Endothelial cell of umbilical vein (primary cell): ENCODE measurements at regions not wholly inside any gene's neighbourhood (a gene's known extent, or its start where the extent isn't known, plus 50 kb on each side); places are given as distances from the start of the nearest gene placed in this dataset.

Source experiments
- BruUV-seq: library from RNA; stranded (reverse); fragments of 400-500 nt; replicated peaks from 2 replicates; lab custom pipeline; 2021; lab: Mats Ljungman, UMichigan
- CTCF ChIA-PET: fragments of 300-600, 350-600 bp; sonication (Branson Sonifier 250); formaldehyde crosslinking; loops from one replicate; lab custom pipeline; 2021; ENCODE audit warnings: antibody characterized with exemption, inconsistent platforms; lab: Charles Lee
- POLR2A ChIA-PET: fragments of 300-600, 350-600 bp; sonication (Branson Sonifier 250); formaldehyde crosslinking; loops from one replicate; lab custom pipeline; 2021; ENCODE audit warnings: antibody characterized with exemption, inconsistent platforms; lab: Charles Lee
- DNase-seq: peaks from one replicate; pipeline ENCODE4 v3.0.0-alpha.2; 2011; ENCODE audit warnings: low read depth, low spot score
- FAIRE-seq: peaks from 2 replicates; lab custom pipeline; 2011; peaks lifted over from hg19 to GRCh38; lab: Jason Lieb, UNC
- H2AFZ ChIP-seq: 2 replicates; pipeline ENCODE4 v1.6.0; 2012; ENCODE audit warnings: low read depth, low read length, control low read depth, inconsistent platforms
- H3K27ac ChIP-seq: 2 replicates; pipeline ENCODE4 v1.5.1; 2011; ENCODE audit warnings: low read depth, mild to moderate bottlenecking, control low read depth, low read length, moderate library complexity; ENCODE audit not compliant: insufficient read depth
- H3K27me3 ChIP-seq, 2 experiments: 2 replicates each; pipeline versions ENCODE4 v1.6.0 to v1.6.1; 2011; ENCODE audit warnings: low read length in 2 of 2, mixed read lengths in 1 of 2; ENCODE audit not compliant: control insufficient read depth in 2 of 2, insufficient read depth in 2 of 2
- H3K36me3 ChIP-seq, 2 experiments: 2 replicates in 1 of 2; 3 replicates in 1 of 2; pipeline ENCODE4 v1.5.1; 2011; ENCODE audit warnings: low read length in 2 of 2, mild to moderate bottlenecking in 1 of 2, moderate library complexity in 1 of 2; ENCODE audit not compliant: control insufficient read depth in 2 of 2, insufficient read depth in 2 of 2; ENCODE audit errors: extremely low read depth in 1 of 2
- H3K4me1 ChIP-seq: 3 replicates; pipeline ENCODE4 v1.5.1; 2011; ENCODE audit warnings: mild to moderate bottlenecking, low read length; ENCODE audit not compliant: control insufficient read depth, insufficient read depth; ENCODE audit errors: extremely low read depth
- H3K4me2 ChIP-seq: 2 replicates; pipeline ENCODE4 v1.6.1; 2011; ENCODE audit warnings: low read length, control low read depth, mixed read lengths; ENCODE audit not compliant: insufficient read depth
- H3K4me3 ChIP-seq, 3 experiments: fragments of 200-600 bp in 1 of 3; sonication (generic), shearing (Covaris generic) in 1 of 3; replicated peaks in 1 of 3; 2 replicates each; pipeline ENCODE4 v1.5.1; 2011 to 2016; ENCODE audit warnings: control low read depth in 3 of 3, low read length in 3 of 3, mild to moderate bottlenecking in 2 of 3, inconsistent platforms in 1 of 3, low read depth in 1 of 3, moderate library complexity in 1 of 3; ENCODE audit not compliant: insufficient read depth in 1 of 3
- H3K79me2 ChIP-seq: 2 replicates; pipeline ENCODE4 v1.6.0; 2012; ENCODE audit warnings: low read length, inconsistent platforms; ENCODE audit not compliant: control insufficient read depth, insufficient read depth
- H3K9ac ChIP-seq: replicated peaks from 2 replicates; pipeline ENCODE3; 2011; ENCODE audit warnings: low read length, control low read depth; ENCODE audit not compliant: insufficient read depth; ENCODE audit errors: extremely low read depth
- H3K9me1 ChIP-seq: replicated peaks from 3 replicates; pipeline ENCODE4 v1.6.0; 2011; ENCODE audit warnings: mild to moderate bottlenecking, low read length; ENCODE audit not compliant: control insufficient read depth, insufficient read depth; ENCODE audit errors: extremely low read depth
- H3K9me3 ChIP-seq: replicated peaks from 2 replicates; pipeline ENCODE4 v1.5.1; 2012; ENCODE audit warnings: low read length, inconsistent platforms; ENCODE audit not compliant: control insufficient read depth, insufficient read depth
- H4K20me1 ChIP-seq: replicated peaks from 2 replicates; pipeline ENCODE3; 2011; ENCODE audit warnings: mild to moderate bottlenecking, low read length; ENCODE audit not compliant: control insufficient read depth, insufficient read depth; ENCODE audit errors: extremely low read depth
- EZH2 ChIP-seq: IDR thresholded peaks from 2 replicates; pipeline ENCODE4 v1.6.1; 2012; ENCODE audit warnings: borderline replicate concordance, low read depth, mild to moderate bottlenecking, moderate library complexity, low read length, inconsistent platforms; ENCODE audit not compliant: severe bottlenecking
- FOS ChIP-seq: IDR thresholded peaks from 2 replicates; pipeline ENCODE4 v1.6.1; 2011; ENCODE audit warnings: mild to moderate bottlenecking, low read length, moderate library complexity, borderline replicate concordance; ENCODE audit not compliant: insufficient read depth
- GATA2 ChIP-seq: IDR thresholded peaks from 2 replicates; pipeline ENCODE4 v1.7.0; 2011; ENCODE audit warnings: low read depth, mild to moderate bottlenecking, moderate library complexity, mixed read lengths, low read length; ENCODE audit not compliant: insufficient read length, insufficient read depth
- JUN ChIP-seq: IDR thresholded peaks from 2 replicates; pipeline ENCODE4 v1.6.1; 2011; ENCODE audit warnings: borderline replicate concordance, low read depth; ENCODE audit not compliant: insufficient read length, insufficient read depth
- MAX ChIP-seq: IDR thresholded peaks from 2 replicates; pipeline ENCODE4 v1.6.1; 2011; ENCODE audit not compliant: insufficient read depth, insufficient read length
- MYC ChIP-seq: IDR thresholded peaks from one replicate; pipeline ENCODE4 v1.6.1; 2011; ENCODE audit warnings: mild to moderate bottlenecking, low read depth, low read length
- POLR2A ChIP-seq: IDR thresholded peaks from 2 replicates; pipeline ENCODE4 v1.6.1; 2012; ENCODE audit warnings: low read depth, mild to moderate bottlenecking, control low read depth, low read length
- POLR2AphosphoS5 ChIP-seq: IDR thresholded peaks from 2 replicates; pipeline ENCODE4 v1.6.1; 2012; ENCODE audit warnings: low read depth, mild to moderate bottlenecking, control low read depth, low read length, moderate library complexity; ENCODE audit not compliant: insufficient read depth
- dilution Hi-C: fragments of 300-500 bp; cut with MboI; formaldehyde crosslinking; loops from one replicate; pipeline ENCODE4 v1.15.0; 2019; ENCODE audit warnings: low sequenced_read_pairs; ENCODE audit not compliant: extremely low pct_ligation_motif_present
- intact Hi-C: fragments of 100-400 bp; cut with micrococcal nuclease; formaldehyde crosslinking; loops from one replicate; pipeline ENCODE4 v1.10.0; 2022
- TF ChIP-seq, protein P1 (sequence below), 2 donors: IDR thresholded peaks; 1 replicate in 1 of 2; 2 replicates in 1 of 2; pipeline ENCODE4 v1.5.1; 2011; ENCODE audit warnings: low read length in 2 of 2, mild to moderate bottlenecking in 2 of 2, moderate library complexity in 2 of 2, control low read depth in 1 of 2, inconsistent platforms in 1 of 2, low read depth in 1 of 2; ENCODE audit not compliant: insufficient read depth in 1 of 2; ENCODE audit errors: extremely low read depth in 1 of 2

- H3K9me3 ChIP-seq, result no peaks in the 10 kb centered on the region
- no peak overlapping the region for H3K27ac ChIP-seq
- no peak overlapping the region for H2AFZ ChIP-seq
- H3K4me3 ChIP-seq, result no peak overlapping the region
- H3K9me1 ChIP-seq, result no peaks in the 10 kb centered on the region
- no peaks in the 10 kb centered on the region for H3K27me3 ChIP-seq
- no peak overlapping the region for H3K9ac ChIP-seq
- BruUV-seq, result no TSS peak
- no peaks in the 10 kb centered on the region for H3K4me1 ChIP-seq
- TF ChIP-seq FOS (no peak), POLR2AphosphoS5 (no peak), MYC (no peak), MAX (no peak), GATA2 (no peak), POLR2A (no peak), JUN (no peak), EZH2 (no peak)
- TF ChIP-seq, protein P1, sequence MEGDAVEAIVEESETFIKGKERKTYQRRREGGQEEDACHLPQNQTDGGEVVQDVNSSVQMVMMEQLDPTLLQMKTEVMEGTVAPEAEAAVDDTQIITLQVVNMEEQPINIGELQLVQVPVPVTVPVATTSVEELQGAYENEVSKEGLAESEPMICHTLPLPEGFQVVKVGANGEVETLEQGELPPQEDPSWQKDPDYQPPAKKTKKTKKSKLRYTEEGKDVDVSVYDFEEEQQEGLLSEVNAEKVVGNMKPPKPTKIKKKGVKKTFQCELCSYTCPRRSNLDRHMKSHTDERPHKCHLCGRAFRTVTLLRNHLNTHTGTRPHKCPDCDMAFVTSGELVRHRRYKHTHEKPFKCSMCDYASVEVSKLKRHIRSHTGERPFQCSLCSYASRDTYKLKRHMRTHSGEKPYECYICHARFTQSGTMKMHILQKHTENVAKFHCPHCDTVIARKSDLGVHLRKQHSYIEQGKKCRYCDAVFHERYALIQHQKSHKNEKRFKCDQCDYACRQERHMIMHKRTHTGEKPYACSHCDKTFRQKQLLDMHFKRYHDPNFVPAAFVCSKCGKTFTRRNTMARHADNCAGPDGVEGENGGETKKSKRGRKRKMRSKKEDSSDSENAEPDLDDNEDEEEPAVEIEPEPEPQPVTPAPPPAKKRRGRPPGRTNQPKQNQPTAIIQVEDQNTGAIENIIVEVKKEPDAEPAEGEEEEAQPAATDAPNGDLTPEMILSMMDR (IDR thresholded peaks at IDR 0.05; ENCODE audit: extremely low read depth in 1 of 2, insufficient read depth in 1 of 2, low read depth in 1 of 2, low read length in 2 of 2), result no peak
- H3K4me2 ChIP-seq, result no peak overlapping the region
- intact Hi-C loops, result no loop called here
- ChIA-PET POLR2A (no interaction called here), CTCF (no interaction called here)
- FAIRE-seq (no peak), DNase-seq (no peak)
- no peaks in the 10 kb centered on the region for H3K79me2 ChIP-seq
- no peaks in the 10 kb centered on the region for H3K36me3 ChIP-seq
- dilution Hi-C loops, result no loop called here
- H4K20me1 ChIP-seq, result no peaks in the 10 kb centered on the region
These were observed 198.6 kb upstream of the AGA start for GRCh38 chr4:177640864-177641263.
